Suppressor macrophage (primary cell): ENCODE measurements at regions not wholly inside any gene's neighbourhood (a gene's known extent, or its start where the extent isn't known, plus 50 kb on each side); places are given as distances from the start of the nearest gene placed in this dataset.
"Not testable (repeated sequence)": the region's sequence is repeated elsewhere in the genome, so short reads cannot be mapped to it uniquely, and the experiment has no call there.

Source experiments
- DNase-seq, 4 experiments: peaks; one replicate each; pipeline ENCODE4 v3.0.0-alpha.2; 2020 to 2022

GRCh38 chr4:66000510-66001117 is 330.3 kb upstream of the EPHA5 start:
- no peak for DNase-seq

- DNase-seq = no peak
Measured at GRCh38 chr4:65999518-65999871, 329.2 kb upstream of the EPHA5 start.

- not testable (repeated sequence) for DNase-seq
Measured at GRCh38 chr4:65998807-65999517, 328.7 kb upstream of the EPHA5 start.

- DNase-seq = no peak
Measured at GRCh38 chr4:65983061-65983460, 312.8 kb upstream of the EPHA5 start.

GRCh38 chr4:65976287-65976686 is 306.0 kb upstream of the EPHA5 start:
- DNase-seq = no peak

GRCh38 chr4:65973186-65973585 is 302.9 kb upstream of the EPHA5 start:
- no peak for DNase-seq

- DNase-seq = no peak
Measured at GRCh38 chr4:65971686-65972085, 301.4 kb upstream of the EPHA5 start.

DNA sequence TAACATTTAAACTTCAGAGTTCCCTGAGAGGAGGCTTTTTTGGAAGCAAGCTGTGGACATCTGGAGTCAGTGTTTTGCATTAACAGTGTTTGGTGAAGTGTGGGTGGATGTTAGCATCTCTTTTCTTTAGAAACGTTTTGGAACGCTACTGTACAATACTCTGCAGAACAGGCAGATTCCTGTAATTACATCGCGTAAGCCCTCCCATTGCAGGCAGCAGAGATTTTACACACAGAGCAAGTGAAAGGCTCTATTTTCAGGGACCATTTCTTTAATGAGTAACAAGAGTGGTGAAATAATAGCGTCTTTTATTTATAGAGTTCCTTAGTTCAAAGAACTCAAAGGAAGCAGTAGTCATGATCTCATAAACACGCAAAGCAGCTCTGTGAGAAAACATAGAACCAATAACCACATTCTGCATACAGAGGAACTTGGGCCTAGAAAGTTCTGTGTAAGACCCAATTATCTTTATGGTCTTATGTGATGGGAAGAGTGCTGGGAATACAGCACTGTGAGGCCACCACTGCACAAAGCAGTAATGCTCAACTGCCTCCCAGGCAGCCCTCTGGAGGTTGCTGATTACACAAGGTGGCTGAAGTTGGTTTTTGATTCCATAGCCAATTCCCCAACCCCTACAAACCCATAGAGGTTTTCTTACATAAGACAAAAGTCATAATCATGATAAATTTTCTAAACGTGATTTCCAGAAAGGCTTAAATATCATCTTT is 298.7 kb upstream of the EPHA5 start:
- no peak for DNase-seq

GRCh38 chr4:65960751-65961150 is 290.5 kb upstream of the EPHA5 start:
- no peak for DNase-seq

GRCh38 chr4:65954416-65954815 is 284.1 kb upstream of the EPHA5 start:
- DNase-seq = no peak

GRCh38 chr4:65951177-65951576 is 280.9 kb upstream of the EPHA5 start:
- no peak for DNase-seq

- DNase-seq = no peak
Measured at GRCh38 chr4:65943076-65943475, 272.8 kb upstream of the EPHA5 start.

DNA sequence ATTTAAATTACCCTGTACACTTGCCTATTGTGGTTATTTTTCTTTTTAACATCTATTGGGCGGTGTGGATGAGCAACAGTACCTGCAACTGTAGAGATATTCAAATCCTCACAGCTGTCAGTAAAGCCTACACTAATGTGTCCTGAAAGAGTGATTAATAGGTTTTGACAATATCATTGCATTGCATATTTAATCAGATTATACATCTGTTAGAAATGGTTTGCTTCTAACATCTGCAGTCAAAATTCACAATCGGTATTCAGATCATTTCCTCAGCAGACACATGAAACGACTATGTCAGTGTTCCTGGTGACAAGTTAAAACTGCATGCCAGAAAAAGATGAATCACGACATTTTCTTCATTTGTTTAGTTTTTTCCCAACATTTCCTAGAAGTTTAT is 254.6 kb upstream of the EPHA5 start:
- no peak for DNase-seq

DNA sequence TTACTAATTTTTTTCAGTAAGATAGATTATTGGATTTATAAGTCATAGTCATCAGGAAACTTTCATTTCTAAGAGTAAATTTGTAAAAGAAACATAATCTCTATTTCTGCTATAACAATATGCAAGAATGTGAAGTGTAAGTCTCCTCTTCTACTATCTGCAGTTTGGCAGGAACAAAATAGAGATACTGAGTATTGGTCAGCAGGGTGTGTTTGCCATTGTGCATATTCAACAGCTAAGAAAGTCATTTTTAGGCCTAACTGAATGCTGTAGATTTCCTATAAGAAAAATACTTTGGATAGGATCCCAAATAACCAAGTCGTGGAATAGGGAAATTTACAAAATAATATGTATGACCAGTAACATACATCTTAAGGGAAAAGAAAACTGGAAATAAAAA is 253.3 kb upstream of the EPHA5 start:
- no peak for DNase-seq

- DNase-seq = no peak
Measured at GRCh38 chr4:65921180-65921579, 250.9 kb upstream of the EPHA5 start.

DNA sequence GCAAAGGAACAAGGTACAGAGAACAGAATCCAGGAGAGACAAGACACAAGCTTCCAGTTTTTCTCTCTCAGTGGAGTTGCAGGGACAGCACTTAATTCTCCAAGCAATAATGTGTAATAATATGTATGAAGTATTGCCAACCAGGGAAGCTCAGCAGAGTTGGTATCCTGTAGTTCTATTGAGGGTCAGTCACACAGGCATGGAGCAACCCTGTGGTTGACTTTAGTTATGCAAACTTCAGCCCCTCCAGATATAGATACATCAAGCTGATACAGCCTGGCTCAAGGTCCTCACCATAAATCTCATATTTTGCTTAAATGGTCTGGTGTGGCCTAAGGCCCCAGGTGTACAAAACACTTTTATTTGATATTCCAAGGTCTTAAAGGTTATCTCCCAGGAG is 248.6 kb upstream of the EPHA5 start:
- no peak for DNase-seq

DNA sequence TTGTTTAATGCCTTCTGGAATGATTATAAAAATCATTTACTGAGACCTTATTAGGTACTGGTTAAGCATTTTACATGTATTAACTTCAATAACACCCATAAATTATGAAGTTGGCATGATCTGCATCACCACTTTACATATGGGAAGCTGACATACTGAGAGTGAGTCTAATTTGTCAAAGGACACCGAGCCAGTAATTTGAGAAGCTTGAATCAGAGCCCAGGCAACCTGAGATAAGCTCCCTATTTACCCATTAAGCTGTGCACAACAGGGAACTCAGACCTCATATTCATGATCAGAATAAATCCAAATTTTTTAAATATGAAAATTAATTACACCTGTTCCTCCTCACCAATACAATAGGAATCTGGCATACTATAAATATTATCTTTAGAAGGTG is 247.9 kb upstream of the EPHA5 start:
- no peak for DNase-seq

DNA sequence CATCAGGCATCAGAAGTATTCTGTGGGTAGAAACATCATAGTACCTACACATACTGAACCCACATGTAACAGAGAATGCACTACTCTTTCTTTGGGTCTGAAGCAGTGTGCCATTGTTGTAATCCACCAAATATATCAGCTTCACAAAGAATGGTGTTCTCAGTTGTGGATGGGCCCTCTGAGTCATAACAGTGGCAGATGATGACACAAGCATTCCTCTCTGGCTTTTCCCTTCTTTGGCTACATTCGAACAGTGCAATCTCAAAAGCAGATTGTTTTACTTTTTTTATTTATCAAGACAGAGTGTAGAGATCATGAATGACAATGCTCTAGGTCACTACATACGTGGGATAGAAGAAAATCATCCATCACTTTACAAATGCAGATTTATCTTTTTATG is 247.2 kb upstream of the EPHA5 start:
- no peak for DNase-seq

DNA sequence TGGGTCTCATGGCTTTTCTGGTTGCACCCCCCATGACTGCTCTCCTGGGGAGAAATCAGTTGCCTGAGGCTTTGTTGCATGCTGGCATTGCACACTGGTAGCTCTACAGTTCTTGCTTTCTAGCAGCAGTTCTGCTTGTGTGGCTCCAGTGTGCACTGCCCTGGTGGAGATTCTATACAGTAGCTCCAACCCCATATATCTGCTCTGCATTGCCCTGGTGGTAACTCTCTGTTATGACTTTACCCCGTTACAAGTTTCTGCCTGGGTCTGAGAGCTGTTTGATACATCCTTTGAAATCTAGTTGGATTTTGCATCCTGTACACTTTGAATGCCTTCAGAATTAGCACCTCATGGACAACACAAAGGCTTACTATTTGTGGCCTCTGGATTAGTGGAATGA is 241.4 kb upstream of the EPHA5 start:
- DNase-seq = no peak

GRCh38 chr4:65893957-65894755 is 223.9 kb upstream of the EPHA5 start:
- DNase-seq = no peak

GRCh38 chr4:65893271-65893670 is 223.0 kb upstream of the EPHA5 start:
- DNase-seq = no peak

DNA sequence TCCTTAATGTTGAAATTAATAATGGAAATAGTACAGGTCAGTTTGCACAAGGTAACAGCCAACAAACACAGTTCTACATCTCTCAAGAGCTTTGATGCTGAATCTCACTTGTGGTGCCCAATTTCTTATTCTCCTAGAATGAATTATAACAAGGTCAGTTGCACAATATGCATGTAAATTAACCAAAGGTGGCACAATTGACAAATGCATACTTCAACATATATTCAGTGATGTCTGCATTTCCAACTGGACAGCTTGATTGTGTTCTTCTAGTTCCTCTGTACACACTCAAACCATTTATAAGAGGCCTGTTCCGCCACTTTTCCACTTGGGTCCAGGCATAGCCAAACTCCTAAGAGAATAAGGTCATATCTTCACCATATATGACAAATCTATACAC is 210.3 kb upstream of the EPHA5 start:
- DNase-seq = no peak

GRCh38 chr4:65868096-65868824 is 198.0 kb upstream of the EPHA5 start:
- DNase-seq = no peak
